BLaER1 treated with 17β-estradiol and CSF1 and Interleukin-3, amounts not matched to agents 10 nM and 100 nM (cell line): ENCODE measurements at regions not wholly inside any gene's neighbourhood (a gene's known extent, or its start where the extent isn't known, plus 50 kb on each side); places are given as distances from the start of the nearest gene placed in this dataset.

Experiments
- H3K27ac ChIP-seq, 11 experiments: shearing (Covaris generic); formaldehyde crosslinking; 2 replicates each; pipeline ENCODE4 v1.8.1; 2022
- H3K27me3 ChIP-seq, 11 experiments: shearing (Covaris generic); formaldehyde crosslinking; 2 replicates each; pipeline ENCODE4 v1.8.1; 2022
- H3K36me3 ChIP-seq, 11 experiments: shearing (Covaris generic); formaldehyde crosslinking; 2 replicates each; pipeline ENCODE4 v1.8.1; 2022
- H3K4me1 ChIP-seq, 10 experiments: shearing (Covaris generic); formaldehyde crosslinking; 2 replicates each; pipeline ENCODE4 v1.8.1; 2022
- H3K4me2 ChIP-seq, 11 experiments: shearing (Covaris generic); formaldehyde crosslinking; 2 replicates each; pipeline ENCODE4 v1.8.1; 2022
- H3K4me3 ChIP-seq, 10 experiments: shearing (Covaris generic); formaldehyde crosslinking; 2 replicates each; pipeline ENCODE4 v1.8.1; 2022
- H3K9ac ChIP-seq, 11 experiments: shearing (Covaris generic); formaldehyde crosslinking; 2 replicates each; pipeline ENCODE4 v1.8.1; 2022
- H3K9me3 ChIP-seq, 11 experiments: shearing (Covaris generic); formaldehyde crosslinking; replicated peaks in 1 of 11; 2 replicates each; pipeline ENCODE4 v1.8.1; 2022
- H4K20me1 ChIP-seq, 11 experiments: shearing (Covaris generic); formaldehyde crosslinking; 2 replicates each; pipeline ENCODE4 v1.8.1; 2022
- Cebpa-rat ChIP-seq, 11 experiments: shearing (Covaris generic); IDR thresholded peaks; 2 replicates each; pipeline ENCODE4 v1.8.1; 2022

DNA sequence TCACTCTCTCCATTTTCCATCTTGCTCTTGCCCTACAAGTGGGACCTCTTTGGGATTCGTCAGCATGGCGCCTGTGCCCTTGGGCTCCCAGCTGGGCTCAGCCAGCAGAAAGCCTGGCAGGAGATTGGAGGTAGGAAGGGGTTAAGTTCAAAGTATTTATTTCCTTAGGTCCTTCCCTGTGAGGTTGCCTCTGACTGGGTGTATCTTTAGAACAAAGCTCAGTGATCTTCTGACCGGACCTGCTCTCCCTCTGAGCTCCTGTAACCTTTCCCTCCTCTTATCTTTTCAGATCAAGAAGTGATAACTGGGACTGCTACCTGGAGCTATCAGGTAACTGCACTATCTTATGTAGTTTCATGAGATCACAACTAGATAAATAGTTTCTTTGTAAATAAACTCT is 75.8 kb upstream of the ABCD3 start:
- Histone ChIP-seq H3K4me3 (no peak overlapping the region), H3K4me1 (peaks cover 8 to 22% (median 15%) of the 10 kb centered on the region in 10 experiments), H4K20me1 (no peaks in the 10 kb centered on the region; a peak in 1 of 22 replicates), H3K27ac (no peak overlapping the region), H3K4me2 (no peak overlapping the region), H3K27me3 (no peaks in the 10 kb centered on the region), H3K36me3 (no peaks in the 10 kb centered on the region), H3K9ac (no peak overlapping the region), H3K9me3 (no peaks in the 10 kb centered on the region)
- no peak for TF ChIP-seq Cebpa-rat (IDR thresholded peaks at IDR 0.05)

DNA sequence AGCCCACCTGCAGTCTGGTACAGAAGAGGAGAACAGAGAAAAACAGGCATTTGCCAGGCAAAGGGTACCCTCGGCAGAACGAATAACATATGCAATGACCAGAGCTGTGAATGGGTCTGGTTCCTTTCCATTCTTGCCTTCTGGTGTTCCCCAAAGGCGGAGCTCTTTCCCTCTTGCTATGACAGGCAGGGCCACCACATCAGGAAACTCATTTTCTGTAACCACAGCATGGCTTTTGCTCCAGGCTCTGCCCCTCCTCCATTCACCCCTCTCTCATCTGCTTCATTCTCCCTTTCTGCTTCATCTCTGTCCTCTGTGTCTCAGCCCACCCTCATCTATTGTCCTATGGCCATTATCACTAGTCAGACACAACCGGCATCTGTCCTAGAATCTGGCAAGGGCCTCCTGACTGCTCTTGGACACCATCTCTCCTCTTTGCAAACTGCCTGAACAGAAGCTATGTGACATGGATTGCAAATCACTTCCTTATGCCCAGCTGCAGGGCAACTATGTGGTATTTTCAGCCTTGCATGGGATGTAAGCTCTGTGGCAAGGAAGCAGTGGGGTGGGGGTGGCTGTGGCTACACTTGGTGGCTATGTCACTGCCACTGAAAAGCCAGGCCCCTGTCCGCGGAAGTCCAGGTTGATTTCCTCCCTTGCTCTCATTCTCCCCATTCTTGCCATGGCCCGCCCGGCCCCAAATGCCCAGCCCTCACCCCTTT is 78.8 kb upstream of the ABCD3 start:
- Histone ChIP-seq H4K20me1 (no peaks in the 10 kb centered on the region; a peak in 1 of 22 replicates), H3K4me2 (peak overlapping the region; percentile 45 to 66 (median 52)), H3K9ac (peak overlapping the region in 5 of 11 experiments; percentile 20 to 39 (median 30); a peak in 2 of 22 replicates), H3K36me3 (no peaks in the 10 kb centered on the region), H3K27me3 (no peaks in the 10 kb centered on the region), H3K27ac (peak overlapping the region in 7 of 11 experiments; percentile 22 to 66 (median 54); a peak in 13 of 22 replicates), H3K4me3 (no peak overlapping the region), H3K4me1 (peaks cover 8 to 22% (median 15%) of the 10 kb centered on the region in 10 experiments), H3K9me3 (no peaks in the 10 kb centered on the region)
- 0 out of 22 replicates have a peak, but pooled peaks of 1 of the 11 experiments have one; percentile 28 for TF ChIP-seq Cebpa-rat (IDR thresholded peaks at IDR 0.05)

DNA sequence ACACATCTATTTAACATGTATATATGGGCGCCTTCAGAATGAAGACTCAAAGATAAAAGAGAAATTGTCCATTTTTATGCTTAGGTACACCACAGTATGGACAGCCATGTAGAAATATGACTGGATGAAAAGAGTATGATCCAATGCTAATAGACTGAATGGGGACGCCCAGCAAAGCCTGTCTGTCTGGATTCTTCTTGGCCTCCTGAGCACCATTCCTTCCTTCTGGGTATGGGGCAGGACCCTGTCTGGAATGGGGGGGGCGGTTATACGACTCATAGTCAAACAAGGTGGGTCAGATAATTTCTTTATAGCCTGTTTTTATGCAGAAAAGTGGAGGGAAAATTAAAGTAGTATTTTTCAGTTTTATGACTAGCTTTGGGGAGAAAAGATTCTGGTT is 81.2 kb upstream of the ABCD3 start:
- Histone ChIP-seq H3K27ac (no peak overlapping the region), H4K20me1 (no peaks in the 10 kb centered on the region; a peak in 1 of 22 replicates), H3K27me3 (no peaks in the 10 kb centered on the region), H3K9ac (no peak overlapping the region), H3K4me1 (peaks cover 8 to 22% (median 15%) of the 10 kb centered on the region in 10 experiments), H3K36me3 (no peaks in the 10 kb centered on the region), H3K4me2 (no peak overlapping the region), H3K4me3 (no peak overlapping the region), H3K9me3 (no peaks in the 10 kb centered on the region)
- TF ChIP-seq Cebpa-rat (IDR thresholded peaks at IDR 0.05) = no peak

DNA sequence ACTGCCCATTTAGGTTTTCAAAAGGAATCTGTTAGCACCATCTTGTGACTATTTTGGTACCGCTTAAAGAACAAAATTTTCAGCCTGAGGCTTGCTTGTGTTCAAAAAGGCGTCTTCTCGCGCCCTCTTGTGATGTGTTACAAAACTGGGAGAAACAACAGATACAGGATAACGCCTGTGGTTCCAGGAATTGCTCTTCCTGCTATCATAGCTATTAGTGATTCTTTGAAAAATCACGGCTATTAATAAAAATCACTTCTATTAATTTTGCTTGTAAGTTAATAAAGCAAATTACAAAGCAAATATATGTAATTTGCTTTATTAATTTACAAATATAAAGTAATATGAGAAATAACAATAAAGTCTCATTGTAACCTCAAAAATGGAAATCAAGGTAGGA is 82.2 kb upstream of the ABCD3 start:
- no peak overlapping the region for H3K27ac ChIP-seq

DNA sequence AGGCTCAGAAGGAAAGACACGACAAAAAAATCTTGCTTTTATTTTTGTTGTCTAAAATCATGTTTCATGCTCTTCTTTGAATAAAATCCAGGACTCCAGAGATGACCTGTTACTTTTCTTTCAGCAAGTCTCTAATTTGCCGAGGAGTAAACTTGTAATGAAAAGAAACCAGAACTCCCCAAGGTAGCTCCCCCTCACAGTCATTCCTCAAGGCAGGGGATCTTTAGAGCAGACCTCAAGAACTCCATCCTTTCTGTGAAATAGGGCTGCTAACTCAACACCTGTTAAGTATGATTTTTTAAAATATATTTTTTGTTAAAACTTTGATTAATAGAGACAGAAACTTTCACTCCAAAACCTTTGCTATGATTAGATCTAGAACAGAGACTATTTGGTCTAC is 82.7 kb upstream of the ABCD3 start:
- Histone ChIP-seq H3K9ac (no peak overlapping the region), H3K4me2 (no peak overlapping the region), H3K27me3 (no peaks in the 10 kb centered on the region), H3K4me3 (no peak overlapping the region), H4K20me1 (no peaks in the 10 kb centered on the region; a peak in 1 of 22 replicates), H3K36me3 (no peaks in the 10 kb centered on the region), H3K9me3 (no peaks in the 10 kb centered on the region), H3K4me1 (peaks cover 8 to 22% (median 15%) of the 10 kb centered on the region in 10 experiments), H3K27ac (no peak overlapping the region)
- no peak for TF ChIP-seq Cebpa-rat (IDR thresholded peaks at IDR 0.05)

More for the DNA sequence above, 82.2 kb upstream of the ABCD3 start:
- no peak overlapping the region for H3K4me2 ChIP-seq
- no peaks in the 10 kb centered on the region; a peak in 1 of 22 replicates for H4K20me1 ChIP-seq
- no peak overlapping the region for H3K9ac ChIP-seq
- H3K4me1 ChIP-seq = peaks cover 8 to 22% (median 15%) of the 10 kb centered on the region in 10 experiments
- TF ChIP-seq Cebpa-rat (IDR thresholded peaks at IDR 0.05) = no peak
- H3K36me3 ChIP-seq = no peaks in the 10 kb centered on the region
- no peaks in the 10 kb centered on the region for H3K27me3 ChIP-seq
- no peak overlapping the region for H3K4me3 ChIP-seq
- no peaks in the 10 kb centered on the region for H3K9me3 ChIP-seq

DNA sequence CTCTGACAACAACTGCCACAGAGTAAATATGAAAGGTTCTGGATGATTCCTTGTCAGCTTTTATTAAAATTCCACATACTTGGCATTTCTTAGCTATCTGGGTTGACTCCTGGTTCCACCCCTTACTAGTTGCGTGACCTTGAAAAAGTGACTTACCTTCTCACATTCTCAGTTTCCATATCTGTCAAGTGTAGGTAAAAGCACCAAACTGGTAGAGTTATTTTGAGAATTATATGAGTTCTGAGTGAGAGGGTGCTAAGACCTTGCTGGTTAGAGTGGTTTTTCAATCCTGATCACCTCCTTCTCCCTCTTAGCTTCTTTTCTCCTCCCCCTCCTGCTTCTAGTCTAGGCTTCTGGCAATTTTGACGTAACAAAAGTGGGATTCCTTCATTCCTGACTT is 83.4 kb upstream of the ABCD3 start:
- Histone ChIP-seq H3K4me2 (no peak overlapping the region), H3K4me3 (no peak overlapping the region), H3K27ac (no peak overlapping the region), H3K4me1 (peaks cover 8 to 17% (median 13%) of the 10 kb centered on the region in 10 experiments), H3K27me3 (no peaks in the 10 kb centered on the region), H3K9ac (0 out of 22 replicates have a peak overlapping the region, but pooled peaks of 1 of the 11 experiments have one; percentile 13), H4K20me1 (no peaks in the 10 kb centered on the region; a peak in 1 of 22 replicates), H3K9me3 (no peaks in the 10 kb centered on the region), H3K36me3 (no peaks in the 10 kb centered on the region)
- TF ChIP-seq Cebpa-rat (IDR thresholded peaks at IDR 0.05) = no peak

DNA sequence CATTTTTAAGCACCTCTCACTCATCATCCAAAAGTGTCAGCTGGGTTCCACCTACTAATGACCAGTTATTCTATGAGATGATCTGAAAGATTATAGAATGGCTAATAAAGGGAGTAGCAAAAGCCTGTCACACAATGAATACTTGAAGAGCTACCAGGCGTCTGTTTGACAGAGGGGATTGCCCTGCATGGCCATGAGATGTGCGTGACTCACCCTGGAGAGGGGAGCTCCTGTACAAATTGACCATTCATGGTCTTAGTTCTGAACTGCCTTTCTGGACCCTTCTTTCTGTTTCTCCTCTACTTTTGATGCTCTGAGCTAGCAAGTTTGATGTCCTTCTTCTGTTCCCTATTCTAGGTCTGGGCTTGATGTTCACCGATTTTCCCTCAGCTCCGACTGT is 85.2 kb upstream of the ABCD3 start:
- Histone ChIP-seq H4K20me1 (no peaks in the 10 kb centered on the region), H3K9ac (no peak overlapping the region), H3K36me3 (no peaks in the 10 kb centered on the region), H3K9me3 (no peaks in the 10 kb centered on the region), H3K27ac (no peak overlapping the region), H3K4me1 (no peaks in the 10 kb centered on the region), H3K27me3 (no peaks in the 10 kb centered on the region), H3K4me3 (no peak overlapping the region), H3K4me2 (no peak overlapping the region)
- no peak for TF ChIP-seq Cebpa-rat (IDR thresholded peaks at IDR 0.05)

DNA sequence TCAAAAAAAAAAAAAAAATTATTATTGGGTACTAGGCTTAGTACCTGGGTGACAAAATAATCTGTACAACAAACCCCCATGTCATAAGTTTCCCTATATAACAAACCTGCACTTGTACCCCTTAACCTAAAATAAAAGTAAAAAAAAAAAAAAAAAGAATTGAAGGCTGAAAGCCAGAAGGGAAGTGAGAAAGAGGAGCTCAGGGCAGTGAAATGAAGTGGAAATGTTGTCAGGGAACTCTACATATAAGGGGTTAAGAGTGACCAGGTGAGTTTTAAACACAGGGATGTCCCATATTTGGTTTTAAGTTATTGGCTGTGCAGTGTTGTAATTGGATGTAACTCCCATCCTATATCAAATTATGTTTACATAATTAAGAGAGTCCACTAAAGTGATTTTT is 85.7 kb upstream of the ABCD3 start:
- Histone ChIP-seq H3K4me2 (no peak overlapping the region), H3K4me3 (no peak overlapping the region), H3K27ac (no peak overlapping the region), H4K20me1 (no peaks in the 10 kb centered on the region), H3K27me3 (no peaks in the 10 kb centered on the region), H3K9ac (no peak overlapping the region), H3K36me3 (no peaks in the 10 kb centered on the region), H3K4me1 (no peaks in the 10 kb centered on the region), H3K9me3 (no peaks in the 10 kb centered on the region)
- TF ChIP-seq Cebpa-rat (IDR thresholded peaks at IDR 0.05) = no peak

DNA sequence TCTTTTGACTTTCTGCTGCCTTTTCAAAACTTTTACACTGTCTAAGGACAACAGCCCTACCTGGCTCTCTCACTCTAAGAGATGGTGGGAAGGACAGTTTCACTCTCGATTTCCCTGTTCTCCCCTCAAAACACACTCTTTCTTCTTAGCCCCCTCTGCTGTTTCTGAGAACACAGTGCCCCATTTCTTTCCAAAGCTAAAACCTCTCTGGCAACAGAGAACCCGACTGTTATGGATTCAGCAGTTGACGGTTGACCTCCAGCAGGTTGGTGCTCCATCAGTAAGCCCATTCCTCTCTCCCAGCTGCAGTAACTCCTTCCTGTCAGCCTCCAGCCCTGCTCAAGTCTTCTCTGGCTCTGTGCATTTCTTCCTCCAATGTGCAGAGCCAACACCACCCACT is 88.2 kb upstream of the ABCD3 start:
- H3K36me3 ChIP-seq = no peaks in the 10 kb centered on the region
- H4K20me1 ChIP-seq = no peaks in the 10 kb centered on the region
- no peak overlapping the region for H3K4me2 ChIP-seq
- no peak overlapping the region for H3K4me3 ChIP-seq
- no peak for TF ChIP-seq Cebpa-rat (IDR thresholded peaks at IDR 0.05)
- no peaks in the 10 kb centered on the region for H3K9me3 ChIP-seq
- H3K4me1 ChIP-seq = no peaks in the 10 kb centered on the region
- H3K9ac ChIP-seq = no peak overlapping the region
- no peak overlapping the region for H3K27ac ChIP-seq
- H3K27me3 ChIP-seq = no peaks in the 10 kb centered on the region

DNA sequence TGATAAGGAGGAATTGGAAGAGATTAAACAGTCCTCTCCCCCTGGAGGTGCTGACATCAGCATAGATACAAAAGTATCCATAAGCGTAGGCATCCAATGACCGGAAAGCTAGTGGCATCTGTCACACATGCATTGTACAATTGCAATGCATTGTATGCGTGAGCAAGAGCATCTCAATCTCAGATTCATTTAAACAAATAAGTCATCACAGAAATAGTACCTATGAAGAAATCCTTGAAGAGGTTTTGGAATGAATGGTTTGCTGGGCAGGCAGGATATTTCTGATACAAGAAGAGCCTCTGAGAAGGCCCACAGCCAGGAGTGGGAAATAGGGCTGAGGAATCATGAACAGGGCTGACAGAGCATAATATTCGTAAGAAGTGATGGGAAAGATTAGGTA is 88.9 kb upstream of the ABCD3 start:
- H3K9ac ChIP-seq = no peak overlapping the region
- H3K4me1 ChIP-seq = no peaks in the 10 kb centered on the region
- no peaks in the 10 kb centered on the region for H4K20me1 ChIP-seq
- H3K27ac ChIP-seq = no peak overlapping the region
- TF ChIP-seq Cebpa-rat (IDR thresholded peaks at IDR 0.05) = no peak
- no peaks in the 10 kb centered on the region for H3K27me3 ChIP-seq
- no peak overlapping the region for H3K4me2 ChIP-seq
- H3K9me3 ChIP-seq = no peaks in the 10 kb centered on the region
- no peaks in the 10 kb centered on the region for H3K36me3 ChIP-seq
- H3K4me3 ChIP-seq = no peak overlapping the region
